IMR-90 (cell line): ENCODE measurements at regions not wholly inside any gene's neighbourhood (a gene's known extent, or its start where the extent isn't known, plus 50 kb on each side); places are given as distances from the start of the nearest gene placed in this dataset.

Source experiments
- ATAC-seq: fragments of 200-7000 bp; cut with Tn5 transposase; 2 replicates; pipeline ENCODE4 v1.9.1; 2020; ENCODE audit warnings: low read depth, mild to moderate bottlenecking, moderate library complexity
- BruUV-seq: library from RNA; stranded (reverse); fragments of 400-500 nt; replicated peaks from 2 replicates; lab custom pipeline; 2021; lab: Mats Ljungman, UMichigan
- CTCF ChIA-PET: fragments of 300-600 bp; formaldehyde crosslinking; extraction: SDS; loops from one replicate; lab custom pipeline; 2021; ENCODE audit warnings: antibody characterized with exemption; lab: Yijun Ruan, JAX
- POLR2A ChIA-PET: fragments of 300-600 bp; sonication (Branson Sonifier 250); formaldehyde crosslinking; loops from one replicate; lab custom pipeline; 2022; ENCODE audit warnings: antibody characterized with exemption; ENCODE audit not compliant: unreplicated experiment; lab: Charles Lee
- DNase-seq: peaks from one replicate; pipeline ENCODE4 v3.0.0; 2013
- H2AFZ ChIP-seq: replicated peaks from 2 replicates; pipeline ENCODE3; 2013; ENCODE audit warnings: low read length, mild to moderate bottlenecking; ENCODE audit not compliant: poor library complexity
- H2AK5ac ChIP-seq: 2 replicates; pipeline ENCODE4 v1.6.1; 2013; ENCODE audit warnings: low read depth, low read length, inconsistent platforms
- H2AK9ac ChIP-seq: replicated peaks from 2 replicates; pipeline ENCODE3; 2013; ENCODE audit warnings: mild to moderate bottlenecking, low read depth, low read length, moderate library complexity; ENCODE audit not compliant: poor library complexity
- H2BK120ac ChIP-seq: 2 replicates; pipeline ENCODE4 v1.6.1; 2013; ENCODE audit warnings: low read depth, low read length, inconsistent platforms
- H2BK15ac ChIP-seq: 3 replicates; pipeline ENCODE4 v1.6.1; 2013; ENCODE audit warnings: low read depth, low read length, inconsistent platforms
- H2BK20ac ChIP-seq: 2 replicates; pipeline ENCODE4 v1.6.1; 2013; ENCODE audit warnings: low read depth, mild to moderate bottlenecking, inconsistent platforms, low read length, moderate library complexity
- H2BK5ac ChIP-seq: 2 replicates; pipeline ENCODE4 v1.6.1; 2013; ENCODE audit warnings: mild to moderate bottlenecking, low read depth, low read length, inconsistent platforms; ENCODE audit not compliant: poor library complexity, severe bottlenecking
- H3K14ac ChIP-seq: replicated peaks from 2 replicates; pipeline ENCODE4 v1.6.1; 2013; ENCODE audit warnings: low read depth, low read length, inconsistent platforms
- H3K18ac ChIP-seq: 2 replicates; pipeline ENCODE4 v1.6.1; 2013; ENCODE audit warnings: low read depth, low read length, control low read depth
- H3K23ac ChIP-seq: 2 replicates; pipeline ENCODE4 v1.6.1; 2013; ENCODE audit warnings: low read depth, low read length, inconsistent platforms
- H3K27ac ChIP-seq: 2 replicates; pipeline ENCODE4 v1.5.1; 2013; ENCODE audit warnings: mild to moderate bottlenecking, control low read depth, low read length; ENCODE audit not compliant: insufficient read depth
- H3K27me3 ChIP-seq: 2 replicates; pipeline ENCODE4 v1.6.1; 2013; ENCODE audit warnings: low read length; ENCODE audit not compliant: control insufficient read depth, insufficient read depth
- H3K36me3 ChIP-seq: 2 replicates; pipeline ENCODE4 v1.6.1; 2013; ENCODE audit warnings: low read length, mixed read lengths; ENCODE audit not compliant: control insufficient read depth, insufficient read depth
- H3K4ac ChIP-seq: 2 replicates; pipeline ENCODE4 v1.6.1; 2013; ENCODE audit warnings: low read depth, low read length, inconsistent platforms
- H3K4me1 ChIP-seq: 2 replicates; pipeline ENCODE4 v1.6.1; 2013; ENCODE audit warnings: low read length, mixed read lengths; ENCODE audit not compliant: control insufficient read depth, insufficient read depth
- H3K4me2 ChIP-seq: 2 replicates; pipeline ENCODE4 v1.6.1; 2013; ENCODE audit warnings: low read depth, mild to moderate bottlenecking, control low read depth, low read length, moderate library complexity
- H3K4me3 ChIP-seq: 2 replicates; pipeline ENCODE4 v1.5.1; 2013; ENCODE audit warnings: low read depth, mild to moderate bottlenecking, control low read depth, low read length, moderate library complexity; ENCODE audit not compliant: insufficient read depth
- H3K56ac ChIP-seq: 2 replicates; pipeline ENCODE4 v1.6.1; 2013; ENCODE audit warnings: low read length, inconsistent platforms; ENCODE audit not compliant: insufficient read depth; ENCODE audit errors: extremely low read depth
- H3K79me1 ChIP-seq, 2 experiments: 2 replicates each; pipeline ENCODE4 v1.6.1; 2013; ENCODE audit warnings: low read length in 2 of 2, inconsistent platforms in 1 of 2, low read depth in 1 of 2
- H3K9ac ChIP-seq: 2 replicates; pipeline ENCODE4 v1.6.1; 2013; ENCODE audit warnings: low read depth, low read length, control low read depth
- H3K9me1 ChIP-seq: 2 replicates; pipeline ENCODE4 v1.6.1; 2013; ENCODE audit warnings: low read length, inconsistent platforms; ENCODE audit not compliant: insufficient read depth
- H3K9me3 ChIP-seq: 2 replicates; pipeline ENCODE4 v1.6.1; 2013; ENCODE audit warnings: low read length; ENCODE audit not compliant: control insufficient read depth, insufficient read depth
- H4K20me1 ChIP-seq: 2 replicates; pipeline ENCODE4 v1.6.1; 2013; ENCODE audit warnings: low read length, inconsistent platforms; ENCODE audit not compliant: insufficient read depth
- H4K5ac ChIP-seq: 2 replicates; pipeline ENCODE4 v1.6.1; 2013; ENCODE audit warnings: mild to moderate bottlenecking, low read depth, low read length, control low read depth
- H4K8ac ChIP-seq, 2 experiments: 2 replicates each; pipeline ENCODE4 v1.6.1; 2013; ENCODE audit warnings: low read depth in 2 of 2, low read length in 2 of 2, control low read depth in 1 of 2, inconsistent platforms in 1 of 2
- H4K91ac ChIP-seq: 2 replicates; pipeline ENCODE4 v1.6.1; 2013; ENCODE audit warnings: low read depth, low read length, inconsistent platforms; ENCODE audit not compliant: insufficient read depth
- BHLHE40 ChIP-seq: fragments of 150-350 bp; IDR thresholded peaks from 2 replicates; pipeline ENCODE4 v1.6.1; 2016; ENCODE audit warnings: mild to moderate bottlenecking, low read depth, low read length
- CEBPB ChIP-seq: IDR thresholded peaks from 2 replicates; pipeline ENCODE4 v1.6.1; 2012; ENCODE audit warnings: low read depth, low read length, improper control_type of control experiment
- CHD1 ChIP-seq: IDR thresholded peaks from 2 replicates; pipeline ENCODE4 v1.6.1; 2012; ENCODE audit warnings: low read depth, low read length, improper control_type of control experiment
- CTCF ChIP-seq: conservative IDR thresholded peaks from 2 replicates; pipeline ENCODE4 v1.5.1; 2012; ENCODE audit warnings: mild to moderate bottlenecking, low read depth, low read length, improper control_type of control experiment
- ELK1 ChIP-seq: fragments of 150-350 bp; IDR thresholded peaks from 2 replicates; pipeline ENCODE4 v1.6.1; 2016; ENCODE audit warnings: low read depth, mild to moderate bottlenecking, low read length, moderate library complexity, borderline replicate concordance
- FOS ChIP-seq: fragments of 150-350 bp; IDR thresholded peaks from 2 replicates; pipeline ENCODE4 v1.6.1; 2016; ENCODE audit warnings: low read depth, low read length
- MAFK ChIP-seq: IDR thresholded peaks from 2 replicates; pipeline ENCODE4 v1.6.1; 2012; ENCODE audit warnings: low read depth, low read length, improper control_type of control experiment
- MAZ ChIP-seq: IDR thresholded peaks from 2 replicates; pipeline ENCODE4 v1.6.1; 2012; ENCODE audit warnings: low read depth, mild to moderate bottlenecking, low read length, improper control_type of control experiment, moderate library complexity, borderline replicate concordance
- MXI1 ChIP-seq: IDR thresholded peaks from 2 replicates; pipeline ENCODE4 v1.6.1; 2012; ENCODE audit warnings: low read depth, mild to moderate bottlenecking, low read length, moderate library complexity, borderline replicate concordance
- NFE2L2 ChIP-seq: fragments of 150-350 bp; IDR thresholded peaks from 2 replicates; pipeline ENCODE4 v1.6.1; 2016; ENCODE audit warnings: low read depth, mild to moderate bottlenecking, low read length
- POLR2A ChIP-seq: IDR thresholded peaks from 2 replicates; pipeline ENCODE4 v1.6.1; 2012; ENCODE audit warnings: mild to moderate bottlenecking, low read depth, low read length
- RAD21 ChIP-seq: IDR thresholded peaks from 2 replicates; pipeline ENCODE4 v1.6.1; 2012; ENCODE audit warnings: low read length, improper control_type of control experiment
- RCOR1 ChIP-seq: IDR thresholded peaks from 2 replicates; pipeline ENCODE4 v1.6.1; 2012; ENCODE audit warnings: mild to moderate bottlenecking, low read length, improper control_type of control experiment; ENCODE audit not compliant: insufficient replicate concordance
- RFX5 ChIP-seq: IDR thresholded peaks from 2 replicates; pipeline ENCODE4 v1.8.0; 2012; ENCODE audit warnings: low read depth, mild to moderate bottlenecking, low read length, moderate library complexity
- SMC3 ChIP-seq: fragments of 150-350 bp; IDR thresholded peaks from 2 replicates; pipeline ENCODE4 v1.6.1; 2016; ENCODE audit warnings: low read depth, mild to moderate bottlenecking, antibody characterized with exemption, low read length, moderate library complexity
- USF2 ChIP-seq: fragments of 150-350 bp; IDR thresholded peaks from 2 replicates; pipeline ENCODE4 v1.6.1; 2017; ENCODE audit warnings: mild to moderate bottlenecking, antibody characterized with exemption, low read length, low read depth
- WGBS, 2 experiments: methylation state at CpG; one replicate each; pipeline versions ENCODE4 v1.1.5 to v1.1.7; 2013; ENCODE audit warnings: missing lambda C conversion rate in 2 of 2; ENCODE audit not compliant: insufficient read length in 1 of 2; ENCODE audit errors: extremely low coverage in 2 of 2; 5-methylcytosine and 5-hydroxymethylcytosine counted together
- dilution Hi-C: fragments of 300-500 bp; cut with HindIII; formaldehyde crosslinking; loops from one replicate; pipeline ENCODE4 v1.14.3; 2018; ENCODE audit warnings: low sequenced_read_pairs; ENCODE audit not compliant: unreplicated experiment
- in situ Hi-C: fragments of 300-500 bp; cut with MboI; formaldehyde crosslinking; loops from 3 replicates; pipeline ENCODE4 v1.14.3; 2019; ENCODE audit warnings: low sequenced_read_pairs, inconsistent platforms, mixed read lengths
- intact Hi-C: fragments of 100-400 bp; cut with micrococcal nuclease; formaldehyde crosslinking; loops from 2 replicates; pipeline ENCODE4 v1.10.0; 2022

GRCh38 chr10:44779511-44779910 is 131.6 kb upstream of the TMEM72 start:
- Histone ChIP-seq H3K56ac (no peak overlapping the region), H4K91ac (no peak overlapping the region), H3K4me1 (peaks cover 7% of the 10 kb centered on the region), H3K79me1 (no peaks in the 10 kb centered on the region), H3K14ac (no peak overlapping the region), H3K27me3 (no peaks in the 10 kb centered on the region; the same call in 1 of the 2 replicates), H2BK20ac (no peak overlapping the region), H3K4me3 (no peak overlapping the region), H2AK9ac (no peak overlapping the region), H3K4ac (no peak overlapping the region), H2BK5ac (no peak overlapping the region), H4K5ac (no peak overlapping the region), H3K4me2 (no peak overlapping the region), H3K23ac (no peak overlapping the region), H3K18ac (no peak overlapping the region), H3K36me3 (no peaks in the 10 kb centered on the region), H3K27ac (no peak overlapping the region), H2BK15ac (no peak overlapping the region), H3K9ac (no peak overlapping the region), H2BK120ac (no peak overlapping the region), H3K9me1 (peaks cover 10% of the 10 kb centered on the region), H4K8ac (no peak overlapping the region), H2AK5ac (no peak overlapping the region), H3K9me3 (no peaks in the 10 kb centered on the region), H2AFZ (no peak overlapping the region), H4K20me1 (no peaks in the 10 kb centered on the region)
- no peak for DNase-seq
- TF ChIP-seq SMC3 (no peak), CEBPB (no peak), MAFK (no peak), NFE2L2 (no peak), ELK1 (no peak), RAD21 (no peak), MXI1 (no peak), BHLHE40 (no peak), FOS (no peak), POLR2A (no peak), USF2 (no peak), RCOR1 (no peak), CTCF (no peak), MAZ (no peak), CHD1 (no peak), RFX5 (no peak)
- CTCF ChIA-PET, result no interaction called here
- BruUV-seq, result no TSS peak
- POLR2A ChIA-PET, result no interaction called here
- no peak for ATAC-seq
- intact Hi-C loops, result no loop called here
- dilution Hi-C loops, result no loop called here
- 94% methylated on average over 5 of the region's 7 CpGs; no CpG with 5 or more reads in 1 of the 2 experiments for WGBS, 2 experiments
- in situ Hi-C loops, result no loop called here
